Neutrophil (primary cell): ENCODE measurements at regions not wholly inside any gene's neighbourhood (a gene's known extent, or its start where the extent isn't known, plus 50 kb on each side); places are given as distances from the start of the nearest gene placed in this dataset.

Experiments
- H3K27ac ChIP-seq: fragments of 200-600 bp; sonication (generic); 2 replicates; pipeline ENCODE4 v1.5.1; 2016; ENCODE audit warnings: mild to moderate bottlenecking, moderate library complexity
- H3K27me3 ChIP-seq: fragments of 200-600 bp; sonication (generic); 2 replicates; pipeline ENCODE4 v1.6.0; 2016; ENCODE audit warnings: mild to moderate bottlenecking
- H3K36me3 ChIP-seq: fragments of 200-600 bp; sonication (generic); 2 replicates; pipeline ENCODE4 v1.5.1; 2017
- H3K4me1 ChIP-seq, 2 experiments: fragments of 200-600 bp in 1 of 2; sonication (generic) in 1 of 2; 1 replicate in 1 of 2; 2 replicates in 1 of 2; pipeline versions ENCODE4 v1.5.1 to v1.6.1; 2013 to 2016; ENCODE audit warnings: low read depth in 1 of 2, low read length in 1 of 2, mild to moderate bottlenecking in 1 of 2, moderate library complexity in 1 of 2; ENCODE audit not compliant: control insufficient read depth in 1 of 2, insufficient read depth in 1 of 2
- H3K4me3 ChIP-seq, 2 experiments: fragments of 200-600 bp in 1 of 2; sonication (generic) in 1 of 2; 1 replicate in 1 of 2; 2 replicates in 1 of 2; pipeline ENCODE4 v1.5.1; 2013 to 2016; ENCODE audit warnings: low read depth in 1 of 2, low read length in 1 of 2, mild to moderate bottlenecking in 1 of 2, moderate library complexity in 1 of 2
- H3K9me3 ChIP-seq: fragments of 200-600 bp; sonication (generic); 2 replicates; pipeline ENCODE4 v1.5.1; 2016
- CTCF ChIP-seq: fragments of 200-600 bp; sonication (generic); IDR thresholded peaks from 2 replicates; pipeline ENCODE4 v1.5.1; 2016; ENCODE audit warnings: antibody characterized with exemption

GRCh38 chr9:105967248-105967647, 272.9 kb downstream of the TMEM38B start:
- Histone ChIP-seq H3K36me3 (no peaks in the 10 kb centered on the region), H3K27ac (no peak overlapping the region)

GRCh38 chr9:105967797-105968196, 273.5 kb downstream of the TMEM38B start:
- Histone ChIP-seq H3K9me3 (no peaks in the 10 kb centered on the region), H3K36me3 (no peaks in the 10 kb centered on the region), H3K27me3 (no peaks in the 10 kb centered on the region), H3K27ac (no peak overlapping the region), H3K4me3 (no peak overlapping the region), H3K4me1 (no peaks in the 10 kb centered on the region)
- no peak for TF ChIP-seq CTCF

More at GRCh38 chr9:105967248-105967647, 272.9 kb downstream of the TMEM38B start:
- Histone ChIP-seq H3K27me3 (no peaks in the 10 kb centered on the region), H3K4me3 (no peak overlapping the region), H3K9me3 (no peaks in the 10 kb centered on the region), H3K4me1 (no peaks in the 10 kb centered on the region)
- TF ChIP-seq CTCF, result no peak

GRCh38 chr9:105968811-105969466, 274.6 kb downstream of the TMEM38B start:
- Histone ChIP-seq H3K4me3 (no peak overlapping the region), H3K36me3 (no peaks in the 10 kb centered on the region), H3K4me1 (no peaks in the 10 kb centered on the region), H3K9me3 (no peaks in the 10 kb centered on the region), H3K27ac (no peak overlapping the region), H3K27me3 (no peaks in the 10 kb centered on the region)
- no peak for TF ChIP-seq CTCF

- H3K4me3 ChIP-seq, result no peak overlapping the region
- no peaks in the 10 kb centered on the region for H3K36me3 ChIP-seq
- no peaks in the 10 kb centered on the region for H3K27me3 ChIP-seq
- H3K4me1 ChIP-seq, result no peaks in the 10 kb centered on the region
- H3K9me3 ChIP-seq, result no peaks in the 10 kb centered on the region
- H3K27ac ChIP-seq, result no peak overlapping the region
- TF ChIP-seq CTCF, result no peak
Measured at GRCh38 chr9:105969636-105970035, 275.3 kb downstream of the TMEM38B start.

- no peak overlapping the region for H3K4me3 ChIP-seq
- H3K27me3 ChIP-seq, result no peaks in the 10 kb centered on the region
- H3K4me1 ChIP-seq, result no peaks in the 10 kb centered on the region
- H3K9me3 ChIP-seq, result no peaks in the 10 kb centered on the region
- H3K36me3 ChIP-seq, result no peaks in the 10 kb centered on the region
- H3K27ac ChIP-seq, result no peak overlapping the region
- TF ChIP-seq CTCF, result no peak
Measured at GRCh38 chr9:105971986-105972385, 277.6 kb downstream of the TMEM38B start.
